BE2C (cell line): ENCODE measurements at regions not wholly inside any gene's neighbourhood (a gene's known extent, or its start where the extent isn't known, plus 50 kb on each side); places are given as distances from the start of the nearest gene placed in this dataset.

ENCODE experiments used
- DNase-seq: peaks from one replicate; pipeline ENCODE4 v3.0.0-alpha.2; 2020
- H3K27me3 ChIP-seq: fragments of 250-450 bp; sonication (Bioruptor Pico); 2 replicates; pipeline ENCODE4 v1.5.1; 2020; ENCODE audit warnings: mild to moderate bottlenecking
- H3K36me3 ChIP-seq: fragments of 250-450 bp; sonication (Bioruptor Pico); 2 replicates; pipeline ENCODE4 v1.5.1; 2020; ENCODE audit warnings: mild to moderate bottlenecking
- H3K4me1 ChIP-seq: fragments of 250-450 bp; sonication (Bioruptor Pico); 2 replicates; pipeline ENCODE4 v1.5.1; 2020
- H3K4me3 ChIP-seq: 2 replicates; pipeline ENCODE4 v1.5.1; 2011; ENCODE audit warnings: low read depth, low read length
- H3K9me3 ChIP-seq: fragments of 250-450 bp; sonication (Bioruptor Pico); 2 replicates; pipeline ENCODE4 v1.5.1; 2020
- CTCF ChIP-seq: IDR thresholded peaks from 2 replicates; pipeline ENCODE4 v1.5.1; 2012; ENCODE audit warnings: mild to moderate bottlenecking, low read depth, low read length

- no peak for TF ChIP-seq CTCF
- H3K27me3 ChIP-seq: no peaks in the 10 kb centered on the region
- H3K36me3 ChIP-seq: no peaks in the 10 kb centered on the region
- H3K4me1 ChIP-seq: peaks cover 3% of the 10 kb centered on the region; the same call in 1 of the 2 replicates
- no peak overlapping the region for H3K4me3 ChIP-seq
- H3K9me3 ChIP-seq: no peaks in the 10 kb centered on the region
- no peak for DNase-seq
Observed at GRCh38 chr7:85673876-85674275, 487.0 kb upstream of the SEMA3D start.

- no peak for TF ChIP-seq CTCF
- Histone ChIP-seq H3K4me1 (peaks cover 3% of the 10 kb centered on the region), H3K27me3 (no peaks in the 10 kb centered on the region), H3K36me3 (no peaks in the 10 kb centered on the region), H3K9me3 (no peaks in the 10 kb centered on the region), H3K4me3 (no peak overlapping the region)
- DNase-seq: no peak
Observed at GRCh38 chr7:85669225-85669624, 482.4 kb upstream of the SEMA3D start.

GRCh38 chr7:85664341-85664740, 477.5 kb upstream of the SEMA3D start:
- H3K9me3 ChIP-seq: no peaks in the 10 kb centered on the region
- no peak for TF ChIP-seq CTCF
- no peaks in the 10 kb centered on the region for H3K27me3 ChIP-seq
- DNase-seq: no peak
- H3K4me3 ChIP-seq: no peak overlapping the region
- no peaks in the 10 kb centered on the region for H3K36me3 ChIP-seq
- H3K4me1 ChIP-seq: peaks cover 2% of the 10 kb centered on the region; the same call in 1 of the 2 replicates

- no peak for DNase-seq
- H3K4me1 ChIP-seq: peaks cover 2% of the 10 kb centered on the region; the same call in 1 of the 2 replicates
- TF ChIP-seq CTCF: no peak
- no peaks in the 10 kb centered on the region for H3K27me3 ChIP-seq
- no peaks in the 10 kb centered on the region for H3K9me3 ChIP-seq
- no peak overlapping the region for H3K4me3 ChIP-seq
- H3K36me3 ChIP-seq: no peaks in the 10 kb centered on the region
Observed at GRCh38 chr7:85659364-85659763, 472.5 kb upstream of the SEMA3D start.

- no peak for DNase-seq
- no peaks in the 10 kb centered on the region for H3K4me1 ChIP-seq
- no peaks in the 10 kb centered on the region for H3K27me3 ChIP-seq
- no peak for TF ChIP-seq CTCF
- no peaks in the 10 kb centered on the region for H3K9me3 ChIP-seq
- H3K4me3 ChIP-seq: no peak overlapping the region
- no peaks in the 10 kb centered on the region for H3K36me3 ChIP-seq
Observed at GRCh38 chr7:85655252-85655651, 468.4 kb upstream of the SEMA3D start.

- Histone ChIP-seq H3K36me3 (no peaks in the 10 kb centered on the region), H3K4me1 (0 out of 2 replicates have a peak, but pooled peaks cover 4% of the 10 kb centered on the region), H3K9me3 (no peaks in the 10 kb centered on the region), H3K4me3 (no peak overlapping the region), H3K27me3 (no peaks in the 10 kb centered on the region)
- no peak for DNase-seq
- TF ChIP-seq CTCF: no peak
Observed at GRCh38 chr7:85644272-85644671, 457.4 kb upstream of the SEMA3D start.
